GM19463 (cell line): ENCODE measurements at regions not wholly inside any gene's neighbourhood (a gene's known extent, or its start where the extent isn't known, plus 50 kb on each side); places are given as distances from the start of the nearest gene placed in this dataset.
"Not testable (repeated sequence)": the region's sequence is repeated elsewhere in the genome, so short reads cannot be mapped to it uniquely, and the experiment has no call there.

Experiments used
- ATAC-seq: cut with Tn5 transposase; IDR thresholded peaks from one replicate; pipeline ENCODE4 v1.9.1; 2021; ENCODE audit warnings: mild to moderate bottlenecking, moderate library complexity; ENCODE audit not compliant: unreplicated experiment

GRCh38 chr2:176997792-176998169, 214.8 kb upstream of the HNRNPA3 start:
- peak; percentile 16 for ATAC-seq

- ATAC-seq, result peak; percentile 68
Measured at GRCh38 chr2:176999301-176999700, 213.3 kb upstream of the HNRNPA3 start.

GRCh38 chr2:177000061-177000714, 212.4 kb upstream of the HNRNPA3 start:
- no peak for ATAC-seq

GRCh38 chr2:177000715-177001072, 211.9 kb upstream of the HNRNPA3 start:
- ATAC-seq, result no peak

- no peak for ATAC-seq
Measured at GRCh38 chr2:177001334-177001733, 211.3 kb upstream of the HNRNPA3 start.

- no peak for ATAC-seq
Measured at GRCh38 chr2:177002983-177003382, 209.6 kb upstream of the HNRNPA3 start.

GRCh38 chr2:177007726-177008125, 204.9 kb upstream of the HNRNPA3 start:
- ATAC-seq, result not testable (repeated sequence)

- ATAC-seq, result not testable (repeated sequence)
Measured at GRCh38 chr2:177008662-177009061, 203.9 kb upstream of the HNRNPA3 start.

GRCh38 chr2:177010146-177010545, 202.4 kb upstream of the HNRNPA3 start:
- no peak for ATAC-seq

GRCh38 chr2:177010861-177011260, 201.7 kb upstream of the HNRNPA3 start:
- no peak for ATAC-seq

GRCh38 chr2:177014946-177015345, 197.6 kb upstream of the HNRNPA3 start:
- ATAC-seq, result no peak

GRCh38 chr2:177015356-177015923, 197.2 kb upstream of the HNRNPA3 start:
- no peak for ATAC-seq

GRCh38 chr2:177020524-177021119, 192.0 kb upstream of the HNRNPA3 start:
- no peak for ATAC-seq

- no peak for ATAC-seq
Measured at GRCh38 chr2:177021706-177022343, 190.8 kb upstream of the HNRNPA3 start.

GRCh38 chr2:177024765-177025164, 187.8 kb upstream of the HNRNPA3 start:
- no peak for ATAC-seq

- no peak for ATAC-seq
Measured at GRCh38 chr2:177026253-177026652, 186.3 kb upstream of the HNRNPA3 start.

- no peak for ATAC-seq
Measured at GRCh38 chr2:177026956-177027355, 185.6 kb upstream of the HNRNPA3 start.

GRCh38 chr2:177028296-177028695, 184.3 kb upstream of the HNRNPA3 start:
- ATAC-seq, result no peak

GRCh38 chr2:177029075-177029474, 183.5 kb upstream of the HNRNPA3 start:
- no peak for ATAC-seq

GRCh38 chr2:177029501-177029900, 183.1 kb upstream of the HNRNPA3 start:
- ATAC-seq, result no peak

GRCh38 chr2:177029901-177030300, 182.7 kb upstream of the HNRNPA3 start:
- ATAC-seq, result no peak

GRCh38 chr2:177030451-177031105, 182.0 kb upstream of the HNRNPA3 start:
- no peak for ATAC-seq
